GM20000 (cell line): ENCODE measurements at regions not wholly inside any gene's neighbourhood (a gene's known extent, or its start where the extent isn't known, plus 50 kb on each side); places are given as distances from the start of the nearest gene placed in this dataset.
"Not testable (repeated sequence)": the region's sequence is repeated elsewhere in the genome, so short reads cannot be mapped to it uniquely, and the experiment has no call there.

Experiments used
- DNase-seq: peaks from one replicate; pipeline ENCODE4 v3.0.0; 2012; ENCODE audit warnings: low spot score
- TF ChIP-seq, protein P1 (sequence below): IDR thresholded peaks from 2 replicates; pipeline ENCODE4 v1.5.1; 2012; ENCODE audit warnings: mild to moderate bottlenecking, control low read depth; ENCODE audit errors: extremely low read depth, missing control alignments

DNA sequence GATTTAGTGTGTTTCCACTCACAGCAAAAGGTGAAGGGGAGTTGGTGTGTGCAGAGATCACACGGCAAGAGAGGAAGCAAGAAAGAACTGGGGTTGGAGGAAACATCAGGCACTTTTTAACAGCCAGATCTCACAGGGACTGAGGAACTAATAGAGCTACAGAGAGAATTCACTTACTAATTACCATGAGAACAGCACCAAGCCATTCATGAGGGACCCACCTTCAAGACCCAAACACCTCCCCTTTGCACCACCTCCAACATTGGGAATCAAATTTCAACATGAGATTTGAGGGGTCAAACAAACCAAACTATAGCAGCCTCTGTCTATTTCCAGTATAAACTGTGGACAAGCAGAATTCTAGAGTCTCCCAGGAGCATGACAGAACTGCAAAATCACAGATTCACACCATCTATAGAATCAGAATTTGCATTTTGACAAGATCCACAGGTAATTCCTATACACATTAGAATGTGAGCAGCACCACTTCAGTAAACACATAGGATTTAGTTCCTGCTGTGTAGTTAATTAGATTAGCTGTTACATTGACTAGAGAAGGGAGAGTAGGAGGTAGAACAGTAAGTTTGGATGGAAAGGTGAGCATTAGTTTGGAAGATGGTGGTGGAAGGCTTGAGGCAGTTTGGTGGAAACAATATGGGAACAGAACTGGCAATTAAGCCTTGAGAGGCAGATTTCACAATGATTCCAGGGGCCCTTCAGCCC lies 311.7 kb downstream of the NSUN3 start:
- TF ChIP-seq, protein P1, sequence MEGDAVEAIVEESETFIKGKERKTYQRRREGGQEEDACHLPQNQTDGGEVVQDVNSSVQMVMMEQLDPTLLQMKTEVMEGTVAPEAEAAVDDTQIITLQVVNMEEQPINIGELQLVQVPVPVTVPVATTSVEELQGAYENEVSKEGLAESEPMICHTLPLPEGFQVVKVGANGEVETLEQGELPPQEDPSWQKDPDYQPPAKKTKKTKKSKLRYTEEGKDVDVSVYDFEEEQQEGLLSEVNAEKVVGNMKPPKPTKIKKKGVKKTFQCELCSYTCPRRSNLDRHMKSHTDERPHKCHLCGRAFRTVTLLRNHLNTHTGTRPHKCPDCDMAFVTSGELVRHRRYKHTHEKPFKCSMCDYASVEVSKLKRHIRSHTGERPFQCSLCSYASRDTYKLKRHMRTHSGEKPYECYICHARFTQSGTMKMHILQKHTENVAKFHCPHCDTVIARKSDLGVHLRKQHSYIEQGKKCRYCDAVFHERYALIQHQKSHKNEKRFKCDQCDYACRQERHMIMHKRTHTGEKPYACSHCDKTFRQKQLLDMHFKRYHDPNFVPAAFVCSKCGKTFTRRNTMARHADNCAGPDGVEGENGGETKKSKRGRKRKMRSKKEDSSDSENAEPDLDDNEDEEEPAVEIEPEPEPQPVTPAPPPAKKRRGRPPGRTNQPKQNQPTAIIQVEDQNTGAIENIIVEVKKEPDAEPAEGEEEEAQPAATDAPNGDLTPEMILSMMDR: no peak
- no peak for DNase-seq

DNA sequence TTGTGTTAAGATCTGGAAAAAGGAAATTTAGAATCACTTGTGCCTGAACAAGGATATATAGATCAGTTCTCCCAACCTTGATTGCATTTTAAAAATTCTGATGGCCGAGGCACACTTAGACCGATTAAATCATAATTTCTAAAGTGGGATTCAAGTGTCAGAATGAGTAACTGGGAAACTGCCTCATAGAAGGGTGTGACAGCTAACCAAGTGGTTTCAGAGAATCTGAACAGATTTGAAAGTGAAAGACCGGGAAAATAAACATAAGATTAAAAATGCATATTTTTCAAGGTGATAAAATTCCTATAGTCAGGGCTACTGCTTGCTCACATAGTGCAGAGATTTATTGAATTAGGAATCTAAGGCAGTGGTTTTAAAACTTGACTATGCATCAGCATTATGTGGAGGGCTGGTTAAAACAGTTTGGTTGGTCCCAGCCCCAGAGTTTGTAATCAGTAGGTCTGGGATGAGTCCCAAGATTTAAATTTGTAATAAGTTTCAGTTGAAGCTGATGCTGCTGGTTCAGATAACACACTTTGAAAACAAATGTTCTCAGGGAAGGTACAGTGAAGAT lies 314.3 kb downstream of the NSUN3 start:
- not testable (repeated sequence) for DNase-seq

DNA sequence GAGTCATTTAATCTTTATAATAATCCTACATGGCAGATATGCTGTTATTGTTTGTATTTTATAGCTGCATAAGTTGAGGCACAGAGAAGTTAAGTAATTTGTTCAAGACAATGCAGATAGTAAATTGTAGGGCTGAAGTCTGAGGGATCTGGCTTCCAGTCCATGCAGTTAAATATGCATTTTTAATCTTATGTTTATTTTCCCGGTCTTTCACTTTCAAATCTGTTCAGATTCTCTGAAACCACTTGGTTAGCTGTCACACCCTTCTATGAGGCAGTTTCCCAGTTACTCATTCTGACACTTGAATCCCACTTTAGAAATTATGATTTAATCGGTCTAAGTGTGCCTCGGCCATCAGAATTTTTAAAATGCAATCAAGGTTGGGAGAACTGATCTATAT lies 315.0 kb downstream of the NSUN3 start:
- not testable (repeated sequence) for DNase-seq

DNA sequence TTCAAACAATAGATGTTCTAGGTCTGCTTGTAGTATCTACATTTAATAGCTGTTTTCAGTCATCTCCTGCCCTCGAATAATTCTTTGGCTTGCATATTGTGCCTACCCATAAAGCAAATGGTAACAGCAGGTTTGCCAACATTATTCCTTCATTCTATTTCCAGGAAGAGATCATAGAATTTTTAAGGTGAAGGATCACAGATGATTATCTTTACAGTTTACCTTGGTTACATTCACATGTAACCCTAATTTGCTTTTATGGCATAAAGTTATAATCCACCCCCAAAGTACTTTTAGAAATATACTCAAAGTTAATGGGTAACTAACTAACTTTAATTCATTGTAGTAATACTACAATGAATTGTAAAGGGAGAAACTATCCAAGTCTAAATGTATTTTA lies 315.5 kb downstream of the NSUN3 start:
- DNase-seq: no peak
- TF ChIP-seq, protein P1: no peak

DNA sequence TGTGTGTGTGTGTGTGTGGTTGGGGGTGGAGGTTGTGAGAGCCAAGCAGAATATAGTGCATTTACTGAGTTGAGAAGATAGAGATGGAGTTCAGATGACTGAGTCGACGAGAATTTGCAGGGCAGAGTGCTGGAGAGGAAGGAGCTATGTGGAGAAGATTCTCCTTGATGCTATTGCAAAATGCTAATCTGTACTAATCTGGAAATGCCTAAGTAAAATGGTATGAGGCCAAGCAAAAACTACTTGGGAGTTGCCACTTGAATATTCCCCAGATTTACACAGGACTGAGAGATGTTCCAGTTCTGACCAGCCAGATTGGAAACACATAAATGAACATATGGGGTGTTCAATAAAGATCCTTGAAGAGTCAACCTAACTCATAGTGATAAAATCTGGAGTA lies 316.4 kb downstream of the NSUN3 start:
- TF ChIP-seq, protein P1: no peak
- DNase-seq: no peak

DNA sequence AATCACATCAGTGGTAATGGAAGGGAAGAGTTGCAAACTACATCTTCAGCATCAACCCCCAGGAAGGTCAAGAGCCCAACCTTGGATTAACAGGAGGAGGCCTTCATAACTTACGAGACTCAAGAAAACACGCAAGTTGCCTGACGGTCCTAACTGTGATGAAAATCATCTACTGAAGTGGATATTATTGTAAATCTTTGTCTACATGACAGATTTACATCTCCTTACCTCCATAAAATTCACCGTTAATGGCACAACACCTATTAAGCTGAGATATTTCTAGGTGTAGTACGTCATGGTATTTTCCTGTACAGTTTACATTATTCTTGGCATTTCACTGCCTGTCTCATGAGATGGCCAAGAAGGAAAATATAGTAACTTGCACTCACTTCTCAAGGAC lies 332.0 kb downstream of the NSUN3 start:
- DNase-seq: no peak
- TF ChIP-seq, protein P1: no peak

DNA sequence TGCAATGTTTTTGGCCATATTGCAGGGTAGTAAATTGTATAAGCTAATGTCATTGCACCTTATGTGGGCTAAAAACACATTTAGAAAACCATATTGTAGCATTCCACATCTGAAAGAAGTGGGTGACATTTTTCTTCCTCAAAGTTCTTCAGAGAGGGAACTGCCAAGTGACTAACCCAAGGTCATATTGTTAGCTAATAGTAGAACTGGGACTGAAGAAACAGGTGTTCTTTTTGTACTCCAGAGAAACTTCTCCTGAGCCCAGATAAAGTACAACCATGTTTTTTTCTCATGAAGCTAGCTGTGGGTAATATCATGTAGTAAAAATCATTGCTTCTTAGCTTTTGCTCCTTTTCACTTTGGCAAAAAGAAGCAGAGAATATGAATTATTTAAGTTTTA lies 333.0 kb downstream of the NSUN3 start:
- TF ChIP-seq, protein P1: no peak
- DNase-seq: no peak

DNA sequence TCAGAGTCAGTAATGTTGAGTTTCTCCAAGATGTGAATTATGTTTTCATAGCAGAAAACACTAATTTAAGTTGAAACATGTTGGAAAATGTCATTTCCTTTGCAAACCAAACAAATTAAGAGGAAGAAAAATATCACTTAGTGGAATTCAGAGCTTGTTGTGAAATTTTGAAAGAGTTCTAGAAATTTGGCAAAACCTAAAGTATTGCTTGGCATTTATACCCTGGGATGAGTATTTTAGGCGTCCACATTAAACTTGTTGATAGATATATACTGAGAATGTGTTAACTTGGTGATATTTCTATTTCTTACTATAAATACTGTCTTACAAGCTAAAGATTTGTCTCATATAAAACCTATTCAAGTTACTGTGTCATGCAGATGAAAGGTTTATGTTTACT lies 335.2 kb downstream of the NSUN3 start:
- no peak for DNase-seq
- TF ChIP-seq, protein P1: no peak
